Right atrium auricular region (tissue), 2 donors: ENCODE measurements at regions not wholly inside any gene's neighbourhood (a gene's known extent, or its start where the extent isn't known, plus 50 kb on each side); places are given as distances from the start of the nearest gene placed in this dataset.
"Not testable (repeated sequence)": the region's sequence is repeated elsewhere in the genome, so short reads cannot be mapped to it uniquely, and the experiment has no call there.

Experiments
- DNase-seq: peaks from one replicate; pipeline ENCODE4 v3.0.0-alpha.2; 2019; ENCODE audit warnings: low spot score
- H3K27ac ChIP-seq, 2 donors: fragments of 200-600 bp; sonication (generic); 1 replicate in 1 of 2; 2 replicates in 1 of 2; pipeline ENCODE4 v1.5.1; 2016 to 2019
- H3K27me3 ChIP-seq, 2 donors: fragments of 200-600 bp; sonication (generic); one replicate each; pipeline versions ENCODE4 v1.5.1 to v1.6.0; 2017 to 2019
- H3K36me3 ChIP-seq: fragments of 200-600 bp; sonication (generic); one replicate; pipeline ENCODE4 v1.5.1; 2016
- H3K4me1 ChIP-seq, 2 donors: fragments of 200-600 bp; sonication (generic); one replicate each; pipeline versions ENCODE4 v1.5.1 to v1.6.0; 2017 to 2019
- H3K4me3 ChIP-seq, 2 donors: fragments of 200-600 bp; sonication (generic); 1 replicate in 1 of 2; 2 replicates in 1 of 2; pipeline ENCODE4 v1.5.1; 2017 to 2019; ENCODE audit warnings: mild to moderate bottlenecking in 1 of 2, moderate library complexity in 1 of 2
- H3K9me3 ChIP-seq, 2 donors: fragments of 200-600 bp; sonication (generic); one replicate each; pipeline ENCODE4 v1.5.1; 2019
- CTCF ChIP-seq, 2 donors: fragments of 200-600 bp; sonication (generic); IDR thresholded peaks; one replicate each; pipeline ENCODE4 v1.5.1; 2019; ENCODE audit warnings: antibody characterized with exemption in 2 of 2

DNA sequence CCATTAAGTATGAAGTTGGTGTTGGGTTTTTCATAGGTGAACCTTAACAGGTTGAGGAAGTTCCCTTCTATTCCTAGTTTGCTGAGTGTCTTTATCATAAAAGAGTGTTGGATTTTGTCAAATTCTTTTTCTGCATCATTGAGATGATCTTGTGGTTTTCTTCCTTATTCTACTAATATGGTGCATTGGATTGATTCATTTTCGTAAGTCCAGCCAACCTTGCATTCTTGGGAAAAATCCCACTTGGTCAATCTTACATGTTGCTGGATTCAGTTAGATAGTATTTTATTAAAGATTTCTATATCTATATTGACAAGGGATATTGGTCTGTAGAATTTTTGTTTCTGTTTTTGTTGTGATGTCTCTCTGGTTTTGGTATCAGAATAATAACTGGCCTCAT, 83.7 kb upstream of the C15orf39 start:
- Histone ChIP-seq H3K27ac (no peak overlapping the region), H3K9me3 (peaks cover 0 to 6% of the 10 kb centered on the region in 2 donors), H3K4me3 (no peak overlapping the region), H3K4me1 (no peaks in the 10 kb centered on the region), H3K36me3 (no peaks in the 10 kb centered on the region), H3K27me3 (no peaks in the 10 kb centered on the region)
- TF ChIP-seq CTCF (IDR thresholded peaks at IDR 0.05), result no peak
- DNase-seq, result no peak

DNA sequence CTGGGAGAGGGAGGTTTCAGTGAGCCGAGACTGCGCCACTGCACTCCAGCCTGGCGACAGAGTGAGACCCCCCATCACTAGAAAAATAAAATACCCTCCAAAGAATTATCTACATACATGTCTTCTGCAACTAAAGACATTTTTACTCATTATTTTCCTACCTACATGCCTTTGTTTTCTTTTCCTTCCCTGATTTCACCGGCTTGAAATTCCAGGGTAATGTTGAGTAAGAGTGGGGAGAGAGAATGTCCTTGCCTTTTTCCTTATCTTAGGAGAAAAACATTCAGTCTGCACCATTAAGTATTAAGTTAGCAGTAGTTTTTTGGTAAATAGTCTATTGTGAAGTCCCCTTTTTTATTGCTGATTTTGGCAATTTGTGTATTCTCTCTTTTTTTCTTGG, 82.4 kb upstream of the C15orf39 start:
- not testable (repeated sequence) for H3K27me3 ChIP-seq, DNase-seq, H3K27ac ChIP-seq, H3K4me1 ChIP-seq, H3K36me3 ChIP-seq, H3K9me3 ChIP-seq, H3K4me3 ChIP-seq

DNA sequence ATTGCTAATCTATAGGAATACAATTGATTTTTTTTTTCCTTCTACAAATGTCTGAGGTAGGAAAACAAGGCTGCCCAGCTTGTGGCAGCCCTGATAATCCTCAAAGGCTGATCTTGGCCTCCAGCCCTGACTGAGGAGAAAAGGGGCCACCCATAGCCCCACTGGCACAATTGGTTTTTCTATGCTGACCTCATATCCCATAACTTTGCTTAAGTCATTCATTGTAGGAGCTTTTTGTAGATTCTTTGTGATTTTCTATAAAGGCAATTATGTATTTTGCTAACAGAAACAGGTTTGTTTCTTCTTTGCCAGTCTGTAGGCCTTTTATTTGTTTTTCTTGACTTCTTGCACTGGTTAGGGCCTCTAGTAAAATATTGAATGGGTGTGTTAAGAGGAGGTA, 80.2 kb upstream of the C15orf39 start:
- DNase-seq, result no peak
- H3K4me1 ChIP-seq, result peaks cover 0 to 4% of the 10 kb centered on the region in 2 donors
- H3K4me3 ChIP-seq, result no peak overlapping the region
- no peaks in the 10 kb centered on the region for H3K27me3 ChIP-seq
- no peaks in the 10 kb centered on the region for H3K36me3 ChIP-seq
- no peak for TF ChIP-seq CTCF (IDR thresholded peaks at IDR 0.05)
- no peaks in the 10 kb centered on the region for H3K9me3 ChIP-seq
- no peak overlapping the region for H3K27ac ChIP-seq

DNA sequence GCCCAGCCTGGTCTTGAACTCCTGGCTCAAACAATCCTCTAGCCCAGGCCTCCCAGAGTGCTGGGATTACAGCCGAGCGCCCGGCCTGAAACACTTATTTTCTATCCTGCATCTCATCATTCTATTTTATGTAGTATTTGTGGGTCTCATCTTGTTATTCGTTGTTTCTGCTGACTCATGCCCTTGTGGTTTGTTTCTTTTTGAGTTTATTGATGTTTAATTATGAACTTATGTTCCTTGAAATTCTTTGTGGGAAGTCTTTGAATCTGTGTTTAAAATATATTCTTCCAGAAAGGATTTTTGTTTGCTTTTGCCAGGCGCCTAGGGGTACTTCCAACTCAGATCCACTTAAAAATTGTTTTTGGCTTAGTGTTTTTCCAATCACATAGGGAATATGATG, 78.3 kb upstream of the C15orf39 start:
- Histone ChIP-seq H3K9me3 (no peaks in the 10 kb centered on the region), H3K4me1 (peaks cover 0 to 4% of the 10 kb centered on the region in 2 donors), H3K36me3 (no peaks in the 10 kb centered on the region), H3K27ac (no peak overlapping the region), H3K27me3 (no peaks in the 10 kb centered on the region), H3K4me3 (no peak overlapping the region)
- TF ChIP-seq CTCF (IDR thresholded peaks at IDR 0.05), result no peak
- no peak for DNase-seq

DNA sequence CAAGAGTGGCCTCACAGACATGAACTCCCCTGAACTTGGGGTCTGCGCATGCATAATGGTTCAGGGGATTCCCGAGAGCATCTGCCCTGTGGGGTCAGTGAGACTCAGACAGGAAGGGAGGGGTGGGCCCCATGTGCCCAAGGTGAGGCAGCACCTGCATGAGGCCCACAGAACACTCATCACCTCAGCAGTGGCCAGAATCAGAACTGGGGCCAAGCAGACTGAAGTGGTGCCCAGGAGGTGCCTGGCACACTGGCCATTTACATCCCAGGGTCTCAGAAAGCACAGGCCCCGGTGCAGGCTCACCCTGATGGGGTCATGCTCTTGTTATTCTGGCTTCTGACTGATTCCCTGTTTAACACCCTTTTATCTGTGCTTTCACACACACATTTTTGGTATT, 77.4 kb upstream of the C15orf39 start:
- not testable (repeated sequence) for H3K4me1 ChIP-seq, H3K36me3 ChIP-seq, H3K9me3 ChIP-seq, DNase-seq, H3K4me3 ChIP-seq, H3K27me3 ChIP-seq
- peak overlapping the region in 1 of 2 donors; percentile 52 for H3K27ac ChIP-seq

DNA sequence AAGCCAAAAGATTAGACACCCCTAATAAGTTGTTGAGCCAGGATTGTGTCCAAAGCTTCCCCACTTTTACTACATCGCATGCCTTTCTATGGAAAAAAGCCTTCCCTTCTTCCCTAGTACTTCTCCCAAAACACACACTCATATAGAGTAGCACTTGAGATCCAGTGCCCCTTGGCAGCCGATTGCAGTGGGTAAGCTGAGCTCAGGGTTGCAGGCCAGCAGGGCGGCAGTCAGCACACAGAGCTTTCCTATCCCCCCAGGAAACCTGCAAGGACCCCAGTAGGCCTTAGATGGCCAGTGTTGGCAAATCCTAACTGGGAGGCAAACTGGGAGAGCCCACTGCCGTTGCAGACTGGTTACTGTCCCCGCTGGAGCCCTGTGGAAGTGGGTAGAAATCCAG, 75.7 kb upstream of the C15orf39 start:
- DNase-seq, result no peak
- Histone ChIP-seq H3K27ac (no peak overlapping the region), H3K36me3 (no peaks in the 10 kb centered on the region), H3K4me3 (no peak overlapping the region), H3K4me1 (peaks cover 0 to 4% of the 10 kb centered on the region in 2 donors), H3K9me3 (no peaks in the 10 kb centered on the region), H3K27me3 (no peaks in the 10 kb centered on the region)
- TF ChIP-seq CTCF (IDR thresholded peaks at IDR 0.05), result no peak

DNA sequence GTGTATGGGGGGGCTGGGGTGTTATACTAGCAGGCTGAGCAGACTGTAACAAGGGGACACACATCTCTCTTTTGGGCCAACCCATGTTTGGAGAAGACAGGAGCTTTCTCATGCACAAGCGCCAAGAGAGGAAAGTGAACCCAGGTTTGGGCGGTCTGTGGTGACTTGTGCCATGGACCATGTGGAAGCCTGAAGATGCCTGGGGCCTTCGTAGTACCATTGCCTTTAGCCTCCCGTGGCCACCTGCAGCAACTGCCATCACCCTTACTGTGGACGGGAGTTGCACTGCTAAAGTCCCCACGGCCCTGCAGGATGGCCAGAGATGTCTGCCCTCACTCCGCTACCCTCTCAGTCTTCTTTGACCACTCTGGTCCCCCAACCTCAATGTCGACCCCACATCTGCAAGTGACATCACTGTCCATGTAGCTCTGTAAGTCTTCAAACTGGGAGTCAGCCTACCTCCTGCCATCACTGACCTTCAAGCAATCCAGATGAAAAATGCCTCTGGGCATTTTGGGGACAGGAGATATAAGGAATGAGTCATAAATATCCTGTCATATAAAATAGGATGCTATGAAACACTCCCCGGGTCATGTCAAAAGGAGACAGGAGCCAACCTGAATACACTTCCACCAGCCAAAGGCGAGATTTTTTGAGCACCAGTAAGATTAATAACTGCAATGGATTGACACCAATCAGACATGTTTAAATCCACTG, 74.7 kb upstream of the C15orf39 start:
- Histone ChIP-seq H3K27me3 (no peaks in the 10 kb centered on the region), H3K4me3 (no peak overlapping the region), H3K36me3 (no peaks in the 10 kb centered on the region), H3K4me1 (peaks cover 0 to 4% of the 10 kb centered on the region in 2 donors), H3K27ac (no peak overlapping the region), H3K9me3 (no peaks in the 10 kb centered on the region)
- TF ChIP-seq CTCF (IDR thresholded peaks at IDR 0.05), result no peak
- DNase-seq, result no peak
